GM18517 (cell line): ENCODE measurements at regions not wholly inside any gene's neighbourhood (a gene's known extent, or its start where the extent isn't known, plus 50 kb on each side); places are given as distances from the start of the nearest gene placed in this dataset.
"Not testable (repeated sequence)": the region's sequence is repeated elsewhere in the genome, so short reads cannot be mapped to it uniquely, and the experiment has no call there.

Experiments used
- ATAC-seq: cut with Tn5 transposase; IDR thresholded peaks from one replicate; pipeline ENCODE4 v1.9.1; 2021; ENCODE audit warnings: mild to moderate bottlenecking, moderate library complexity; ENCODE audit not compliant: unreplicated experiment

DNA sequence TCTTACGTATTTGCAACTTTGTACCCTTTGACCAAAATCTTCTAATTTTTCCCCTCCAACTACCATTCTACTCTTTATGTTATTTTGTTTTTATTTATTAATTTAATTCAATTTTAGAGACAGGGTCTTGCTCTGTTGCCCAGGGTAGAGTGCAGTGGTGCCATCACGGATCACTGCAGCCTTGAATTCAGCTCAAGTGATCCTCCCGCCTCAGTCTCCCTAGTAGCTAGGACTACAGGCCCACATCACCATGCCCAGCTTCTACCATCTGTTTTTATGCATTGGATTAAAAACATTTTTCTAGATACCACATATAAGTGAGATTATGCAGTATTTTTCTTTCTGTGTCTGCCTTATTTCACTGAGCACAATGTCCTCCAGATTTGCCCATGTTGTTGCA, 2912.5 kb downstream of the RPIA start:
- not testable (repeated sequence) for ATAC-seq

DNA sequence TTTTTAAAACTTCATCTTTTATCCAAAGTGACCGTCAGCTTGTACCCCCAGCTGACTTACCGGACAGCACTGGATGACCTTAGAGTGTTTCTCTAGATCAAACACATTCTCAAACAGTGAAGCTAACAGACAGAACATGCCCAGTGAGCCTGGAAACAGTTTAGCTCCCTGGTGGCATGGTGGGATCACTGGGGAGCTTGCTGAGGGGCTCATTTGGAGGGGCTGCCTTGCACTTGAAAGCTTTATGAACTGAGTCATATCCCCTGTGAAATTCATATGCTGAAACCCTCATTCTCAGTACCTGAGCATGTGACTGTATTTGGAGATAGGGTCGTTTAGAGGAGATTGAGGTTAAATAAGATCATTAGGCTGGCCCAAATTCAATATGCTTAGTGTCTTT, 2913.2 kb downstream of the RPIA start:
- not testable (repeated sequence) for ATAC-seq

DNA sequence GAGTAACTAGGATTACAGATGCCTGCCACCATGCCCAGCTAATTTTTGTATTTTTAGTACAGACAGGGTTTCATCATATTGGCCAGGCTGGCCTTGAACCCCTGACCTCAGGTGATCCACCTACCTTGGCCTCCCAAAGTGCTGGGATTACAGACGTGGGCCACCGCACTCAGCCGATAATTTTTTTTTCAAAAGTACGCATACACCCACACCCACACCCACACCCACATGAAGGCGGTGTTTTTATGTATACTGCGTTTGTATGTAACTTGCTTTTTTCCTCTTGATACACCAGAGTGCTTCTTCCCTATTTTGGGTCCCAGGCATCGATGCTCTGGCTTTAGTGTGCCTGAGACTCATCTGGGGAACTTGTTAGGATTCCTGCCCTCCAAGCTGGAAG, 2932.3 kb downstream of the RPIA start:
- ATAC-seq: not testable (repeated sequence)

DNA sequence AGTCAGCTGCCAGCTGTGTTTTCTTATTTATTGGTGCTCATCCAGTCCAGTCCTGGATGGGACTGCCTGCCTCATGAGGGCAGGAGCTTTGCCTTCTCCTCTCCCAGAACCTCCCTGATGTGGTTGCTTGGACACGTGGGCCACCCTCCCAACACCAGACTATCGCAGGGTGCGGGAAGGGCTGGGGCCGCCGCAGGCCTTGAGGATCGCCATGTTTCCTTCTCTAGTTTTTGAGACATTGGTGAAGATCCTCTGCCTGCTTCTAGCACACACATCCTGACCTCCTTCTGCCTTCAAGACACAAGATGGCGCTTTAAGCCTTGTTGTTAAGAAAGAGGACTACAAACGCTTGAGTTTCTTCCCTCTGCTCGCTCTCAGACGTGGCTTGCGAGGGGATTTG, 2937.0 kb downstream of the RPIA start:
- not testable (repeated sequence) for ATAC-seq

DNA sequence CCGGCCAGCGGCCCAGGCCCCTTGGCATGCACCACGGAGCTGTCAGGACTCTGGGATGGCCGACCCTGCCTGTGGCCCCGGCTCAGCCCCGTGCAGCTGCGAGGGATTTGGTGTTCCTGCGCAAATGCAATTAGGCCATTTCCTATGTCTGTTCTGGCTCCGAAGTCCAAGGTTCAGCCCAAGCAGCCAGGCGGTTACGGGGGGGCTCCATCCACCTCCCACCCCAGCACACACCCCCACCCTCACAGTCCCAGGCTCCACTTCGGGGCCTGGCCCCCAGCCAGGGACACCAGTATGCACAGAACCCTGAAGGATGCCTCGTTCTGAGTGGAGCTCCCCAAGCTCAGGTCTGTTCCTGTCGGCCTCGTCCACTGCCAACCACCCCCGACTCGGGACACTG, 2965.7 kb downstream of the RPIA start:
- ATAC-seq: not testable (repeated sequence)

DNA sequence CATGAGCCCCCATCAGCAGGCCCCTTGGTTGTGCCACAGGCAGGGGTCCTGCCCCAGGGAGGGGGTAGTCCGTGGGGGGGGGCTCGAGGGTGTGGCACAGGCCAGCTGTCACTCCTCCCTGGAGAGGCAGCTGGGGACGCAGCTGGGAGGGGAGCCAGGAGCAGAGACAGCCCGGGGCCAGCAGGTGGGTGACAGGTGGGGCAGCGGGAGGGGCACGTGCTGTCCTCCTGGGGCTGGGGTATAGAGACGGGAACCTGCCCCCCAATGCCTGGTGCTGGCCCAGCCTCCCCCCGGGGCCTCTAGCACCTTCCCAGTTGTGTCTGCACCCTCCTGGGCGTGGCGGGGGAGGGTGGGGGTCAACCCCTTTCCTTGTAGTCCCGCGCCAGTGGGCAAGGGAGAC, 2966.9 kb downstream of the RPIA start:
- ATAC-seq: not testable (repeated sequence)

DNA sequence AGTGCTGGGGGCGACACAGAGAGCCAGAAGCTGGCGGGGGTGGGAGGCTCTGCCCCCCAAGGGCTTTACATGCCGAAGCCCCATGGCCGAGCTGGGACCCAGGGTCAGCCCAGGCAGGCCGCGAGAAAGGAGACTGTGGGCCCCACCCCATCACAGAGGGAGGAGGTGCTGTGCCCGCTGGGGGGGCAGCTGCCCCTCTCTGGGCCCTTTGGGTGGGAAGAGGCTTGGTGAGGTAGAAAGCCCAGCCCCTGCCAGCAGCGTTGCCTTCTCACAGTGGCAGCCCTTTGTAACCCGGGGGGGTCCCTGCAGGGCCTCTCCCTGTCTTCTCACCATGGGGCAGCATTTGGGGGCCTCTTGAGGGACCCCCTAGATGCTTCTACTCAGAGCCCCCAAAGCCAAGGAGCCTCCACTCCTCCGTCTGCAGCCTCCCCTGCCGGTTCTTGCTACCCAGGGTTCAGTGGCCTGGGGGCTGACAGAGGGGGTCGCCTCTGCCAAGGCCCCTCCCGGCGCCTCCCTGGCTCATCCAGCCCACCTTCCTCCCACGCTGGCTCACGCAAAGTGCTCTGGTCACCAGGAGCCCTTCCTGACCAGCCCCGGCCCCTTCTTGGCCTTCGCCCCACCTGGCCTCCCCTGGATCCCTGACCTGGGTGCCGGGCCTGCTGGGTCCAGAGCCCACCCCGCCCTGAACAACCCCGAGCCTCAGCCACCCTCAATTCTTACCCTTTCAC, 2967.9 kb downstream of the RPIA start:
- not testable (repeated sequence) for ATAC-seq

DNA sequence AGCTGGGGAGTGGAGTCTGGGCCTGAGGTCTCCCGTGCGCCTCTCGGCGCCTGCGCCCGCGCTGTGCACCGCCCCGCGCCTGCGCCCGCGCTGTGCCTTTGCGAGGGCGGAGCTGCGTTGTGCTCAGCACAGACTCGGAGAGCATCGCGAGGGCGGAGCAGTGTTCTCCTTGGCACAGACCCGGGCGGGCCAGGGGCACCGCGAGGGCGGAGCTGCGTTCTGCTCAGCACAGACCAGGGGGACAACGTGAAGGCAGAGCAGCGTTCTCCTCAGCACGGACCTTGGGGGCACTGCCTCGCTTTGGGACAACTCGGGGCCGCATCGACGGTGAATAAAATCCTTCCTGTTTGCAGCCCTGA, 2968.4 kb downstream of the RPIA start:
- ATAC-seq: peak; percentile 95

DNA sequence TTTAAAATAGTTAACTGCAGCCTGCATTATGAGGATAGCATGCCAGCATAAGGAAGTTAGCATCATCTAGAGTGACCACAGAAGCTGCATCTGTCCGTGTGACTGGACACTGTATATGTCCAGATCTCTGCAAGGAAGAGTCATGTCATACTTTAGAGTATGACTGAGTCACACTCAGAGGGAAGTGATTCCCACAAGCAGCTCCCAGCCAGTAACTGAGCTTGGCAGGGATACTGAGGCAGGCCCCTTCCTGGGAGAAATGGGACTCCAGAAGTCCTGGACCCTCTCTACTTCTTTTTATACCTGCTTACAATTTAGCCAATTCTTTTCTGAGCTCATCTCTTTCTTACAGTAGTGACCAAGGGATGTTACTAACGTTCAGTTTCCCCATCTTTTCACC, 2975.9 kb downstream of the RPIA start:
- not testable (repeated sequence) for ATAC-seq

DNA sequence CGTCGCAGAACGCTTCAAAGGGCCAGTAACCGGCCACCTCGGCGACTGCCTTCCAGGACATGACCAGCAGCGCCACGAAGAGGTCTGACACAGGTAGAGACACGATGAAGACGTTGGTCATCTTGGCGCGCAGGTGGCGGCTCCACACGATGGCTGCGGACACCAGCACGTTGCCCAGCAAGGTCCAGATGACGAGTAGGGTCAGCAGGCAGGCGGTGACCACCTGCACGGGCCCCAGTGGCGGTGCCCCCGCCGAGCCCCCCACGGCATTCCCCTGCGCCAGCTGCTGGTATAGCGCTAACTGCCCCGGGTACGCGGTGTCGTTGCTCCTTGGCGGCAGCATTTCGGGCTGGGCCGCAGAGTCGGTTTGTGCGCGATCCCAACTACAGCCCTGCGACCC, 2994.1 kb downstream of the RPIA start:
- not testable (repeated sequence) for ATAC-seq

DNA sequence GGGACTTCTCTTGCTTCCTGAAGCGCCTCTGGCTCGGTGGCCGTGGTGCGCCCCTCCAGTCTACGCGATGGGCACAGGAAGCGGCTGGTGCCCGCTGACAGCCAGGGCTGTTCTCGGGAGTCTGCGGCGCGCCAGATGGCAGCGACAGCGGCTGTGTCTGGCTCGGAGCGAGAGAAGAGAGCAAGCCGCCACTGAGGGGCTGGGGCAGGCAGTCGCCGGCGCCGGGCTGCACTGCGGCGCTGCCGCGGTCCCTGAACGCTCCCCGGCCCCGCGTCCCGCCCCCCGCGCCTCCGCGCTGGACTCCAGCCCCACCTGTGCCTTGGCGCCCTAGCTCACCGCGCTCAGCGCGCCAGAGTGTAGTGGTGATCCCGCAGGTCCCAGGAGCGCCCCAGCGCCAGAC, 2994.6 kb downstream of the RPIA start:
- not testable (repeated sequence) for ATAC-seq
